ENCODE measurements at regions not wholly inside any gene's neighbourhood (a gene's known extent, or its start where the extent isn't known, plus 50 kb on each side); places are given as distances from the start of the nearest gene placed in this dataset.

DNA sequence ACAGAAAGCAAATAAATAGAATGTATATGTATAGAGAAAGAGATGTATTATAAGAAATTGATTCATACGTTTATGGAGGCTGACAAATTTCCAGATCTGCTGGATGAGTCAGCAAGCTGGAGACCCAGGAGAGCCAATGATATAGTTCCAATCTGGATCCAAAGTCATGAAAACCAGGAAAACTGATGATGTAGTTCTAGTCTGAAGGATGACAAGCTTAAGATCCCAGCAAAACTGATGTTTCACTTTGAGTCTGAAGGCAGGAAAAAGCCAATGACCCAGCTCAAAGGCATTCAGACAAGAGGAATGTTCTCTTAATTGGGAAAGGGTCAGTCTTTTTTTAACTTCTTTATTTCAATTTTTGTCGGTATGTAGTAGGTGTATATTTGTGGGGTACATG lies 102.6 kb downstream of the LHFPL1 start:
- no peak overlapping the region for H3K4me3 ChIP-seq
- TF ChIP-seq, protein P1, sequence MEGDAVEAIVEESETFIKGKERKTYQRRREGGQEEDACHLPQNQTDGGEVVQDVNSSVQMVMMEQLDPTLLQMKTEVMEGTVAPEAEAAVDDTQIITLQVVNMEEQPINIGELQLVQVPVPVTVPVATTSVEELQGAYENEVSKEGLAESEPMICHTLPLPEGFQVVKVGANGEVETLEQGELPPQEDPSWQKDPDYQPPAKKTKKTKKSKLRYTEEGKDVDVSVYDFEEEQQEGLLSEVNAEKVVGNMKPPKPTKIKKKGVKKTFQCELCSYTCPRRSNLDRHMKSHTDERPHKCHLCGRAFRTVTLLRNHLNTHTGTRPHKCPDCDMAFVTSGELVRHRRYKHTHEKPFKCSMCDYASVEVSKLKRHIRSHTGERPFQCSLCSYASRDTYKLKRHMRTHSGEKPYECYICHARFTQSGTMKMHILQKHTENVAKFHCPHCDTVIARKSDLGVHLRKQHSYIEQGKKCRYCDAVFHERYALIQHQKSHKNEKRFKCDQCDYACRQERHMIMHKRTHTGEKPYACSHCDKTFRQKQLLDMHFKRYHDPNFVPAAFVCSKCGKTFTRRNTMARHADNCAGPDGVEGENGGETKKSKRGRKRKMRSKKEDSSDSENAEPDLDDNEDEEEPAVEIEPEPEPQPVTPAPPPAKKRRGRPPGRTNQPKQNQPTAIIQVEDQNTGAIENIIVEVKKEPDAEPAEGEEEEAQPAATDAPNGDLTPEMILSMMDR (IDR thresholded peaks at IDR 0.05): no peak
- H3K27ac ChIP-seq: no peak overlapping the region
- no peak for DNase-seq (ENCODE audit: low spot score)

DNA sequence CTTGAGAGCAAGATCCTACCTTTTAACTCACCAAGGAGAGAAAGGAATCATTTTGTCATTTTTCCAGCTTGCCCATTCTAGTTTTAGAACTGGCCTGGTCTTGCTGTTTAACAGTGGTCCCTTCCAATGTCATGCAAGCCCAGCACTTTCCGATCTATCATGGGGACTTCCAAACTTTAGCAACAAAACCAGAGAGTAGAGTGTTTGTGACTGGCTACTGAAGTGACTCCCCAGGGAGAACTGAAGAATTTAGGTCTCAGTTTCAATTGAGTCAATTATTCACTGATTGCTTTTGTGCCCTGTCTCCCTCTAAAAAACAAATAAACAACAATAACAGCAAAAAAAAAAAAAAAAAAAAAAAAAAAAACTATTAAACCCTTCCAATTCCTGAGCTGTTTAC lies 108.3 kb downstream of the LHFPL1 start:
- Histone ChIP-seq H3K27ac (no peak overlapping the region), H3K4me3 (no peak overlapping the region)
- TF ChIP-seq, protein P1 (IDR thresholded peaks at IDR 0.05): no peak
- no peak for DNase-seq (ENCODE audit: low spot score)

DNA sequence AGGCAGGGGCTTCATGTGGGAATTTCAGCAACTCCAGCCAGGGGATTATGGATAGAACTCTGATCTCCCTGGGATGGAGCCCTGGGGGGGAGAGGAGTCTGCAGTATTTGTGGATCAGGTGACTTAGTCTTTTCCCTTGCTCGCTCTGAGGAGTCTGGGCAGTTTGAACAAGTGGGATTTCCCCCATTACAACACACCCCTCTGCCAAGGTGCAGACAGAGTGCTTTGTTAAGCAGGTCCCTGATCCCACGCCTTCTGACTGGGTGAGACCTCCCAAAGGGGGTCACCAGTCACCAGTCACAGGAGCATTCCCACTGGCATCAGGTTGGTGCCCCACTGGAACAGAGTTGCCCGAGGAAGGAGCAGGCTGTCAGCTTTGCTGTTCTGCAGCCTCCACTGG lies 123.9 kb downstream of the LHFPL1 start:
- DNase-seq (ENCODE audit: low spot score): no peak
- TF ChIP-seq, protein P1 (IDR thresholded peaks at IDR 0.05): no peak
- H3K27ac ChIP-seq: no peak overlapping the region

DNA sequence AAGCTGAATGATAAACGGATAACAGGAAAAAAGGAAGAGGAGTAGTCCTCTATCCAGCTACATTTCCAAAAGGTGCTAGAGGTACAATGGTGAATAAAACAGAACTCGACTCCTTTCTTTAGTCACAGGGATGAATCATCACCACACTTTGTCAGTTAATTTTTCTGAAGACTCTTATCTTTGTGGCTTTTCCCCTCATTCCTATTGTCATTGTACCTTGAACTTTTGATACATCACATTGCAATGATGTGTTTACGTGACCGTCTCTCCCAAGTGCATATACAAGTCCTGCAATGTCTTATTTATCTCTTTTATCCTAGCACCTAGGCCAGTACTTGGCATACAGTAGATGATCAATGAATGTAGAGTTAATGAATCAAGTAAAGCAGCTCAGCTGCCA lies 134.7 kb downstream of the LHFPL1 start:
- H3K27ac ChIP-seq: no peak overlapping the region
- DNase-seq (ENCODE audit: low spot score): no peak
- TF ChIP-seq, protein P1 (IDR thresholded peaks at IDR 0.05): no peak
- no peak overlapping the region for H3K4me3 ChIP-seq

More for the DNA sequence above, 123.9 kb downstream of the LHFPL1 start:
- no peak overlapping the region for H3K4me3 ChIP-seq

DNA sequence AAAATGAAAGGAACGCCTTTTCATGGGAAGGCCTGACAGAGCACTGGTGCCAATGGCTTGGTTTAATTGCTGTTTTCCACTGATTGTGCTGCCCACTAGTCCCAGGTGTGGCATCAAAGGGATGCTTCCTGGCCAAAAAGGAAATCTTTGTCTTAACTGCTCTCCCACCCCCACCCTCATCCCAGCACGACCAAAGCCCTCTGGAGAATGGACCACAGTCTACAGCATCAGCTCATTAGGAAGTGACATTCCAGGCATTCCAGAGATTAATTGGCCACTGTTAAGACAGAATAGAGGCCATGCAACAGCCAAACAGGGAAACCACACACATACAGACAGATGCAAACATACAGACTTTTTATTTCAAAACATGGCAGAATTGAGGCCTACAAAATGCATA lies 143.2 kb downstream of the LHFPL1 start:
- no peak overlapping the region for H3K4me3 ChIP-seq
- DNase-seq (ENCODE audit: low spot score): no peak
- no peak overlapping the region for H3K27ac ChIP-seq
- TF ChIP-seq, protein P1 (IDR thresholded peaks at IDR 0.05): no peak

DNA sequence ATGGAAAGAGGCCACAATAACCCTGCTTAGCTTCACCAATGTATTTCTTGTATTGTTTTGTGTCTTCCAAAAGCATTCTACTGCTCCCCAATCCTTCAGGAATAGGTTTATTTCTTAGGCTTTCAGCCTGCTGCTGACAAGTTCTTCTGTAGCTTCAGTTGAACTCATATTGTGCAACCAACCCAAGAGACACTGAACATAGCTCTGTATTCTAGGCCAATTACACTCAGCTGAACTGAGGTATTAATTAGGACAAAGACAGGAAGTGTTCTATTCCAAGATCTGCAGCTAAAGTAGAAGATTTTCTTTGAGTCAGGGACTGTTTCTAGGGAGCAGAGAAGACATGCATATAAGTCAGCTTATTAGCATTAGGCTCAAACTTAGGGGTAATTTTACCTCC lies 151.8 kb downstream of the LHFPL1 start:
- TF ChIP-seq, protein P1 (IDR thresholded peaks at IDR 0.05): no peak

DNA sequence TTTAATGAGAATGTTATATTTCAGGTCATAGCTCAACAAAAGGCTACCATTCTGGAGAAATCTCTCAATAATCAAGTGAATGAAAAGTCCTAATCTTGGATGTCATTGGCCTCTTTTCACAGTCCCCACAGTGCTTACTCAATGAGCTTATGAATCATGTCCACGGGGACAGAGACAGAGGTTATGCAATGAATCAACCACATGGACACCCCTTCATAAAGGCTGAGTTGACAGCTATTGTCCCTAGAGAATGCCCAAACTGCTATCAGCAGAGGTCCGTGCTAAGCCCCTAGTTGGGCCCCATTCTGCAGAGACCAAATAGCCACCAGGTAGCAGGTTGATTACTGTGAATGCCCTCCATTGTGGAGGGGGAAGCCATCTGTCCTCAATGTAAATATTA lies 158.1 kb downstream of the LHFPL1 start:
- no peak for DNase-seq (ENCODE audit: low spot score)
- Histone ChIP-seq H3K4me3 (no peak overlapping the region), H3K27ac (no peak overlapping the region)
- TF ChIP-seq, protein P1 (IDR thresholded peaks at IDR 0.05): no peak

More for the DNA sequence above, 151.8 kb downstream of the LHFPL1 start:
- Histone ChIP-seq H3K27ac (no peak overlapping the region), H3K4me3 (no peak overlapping the region)
- no peak for DNase-seq (ENCODE audit: low spot score)

Measured in coronary artery (tissue), 2 donors.